ENCODE measurements at regions not wholly inside any gene's neighbourhood (a gene's known extent, or its start where the extent isn't known, plus 50 kb on each side); places are given as distances from the start of the nearest gene placed in this dataset.
A peak's percentile ranks its signal among the peaks of the same experiment; 100 is the strongest.

GRCh38 chr10:31081937-31082840, 50.5 kb upstream of the ZNF438 start:
- Mint-ChIP-seq H3K4me3 (no peak overlapping the region), H3K27me3 (ENCODE audit: low read depth) (no peaks in the 10 kb centered on the region), H3K36me3 (ENCODE audit: low read depth) (no peaks in the 10 kb centered on the region), H3K4me1 (no peaks in the 10 kb centered on the region), H3K27ac (ENCODE audit: unreplicated experiment) (no peak overlapping the region), H3K9me3 (no peaks in the 10 kb centered on the region)
- TF ChIP-seq, protein P1, sequence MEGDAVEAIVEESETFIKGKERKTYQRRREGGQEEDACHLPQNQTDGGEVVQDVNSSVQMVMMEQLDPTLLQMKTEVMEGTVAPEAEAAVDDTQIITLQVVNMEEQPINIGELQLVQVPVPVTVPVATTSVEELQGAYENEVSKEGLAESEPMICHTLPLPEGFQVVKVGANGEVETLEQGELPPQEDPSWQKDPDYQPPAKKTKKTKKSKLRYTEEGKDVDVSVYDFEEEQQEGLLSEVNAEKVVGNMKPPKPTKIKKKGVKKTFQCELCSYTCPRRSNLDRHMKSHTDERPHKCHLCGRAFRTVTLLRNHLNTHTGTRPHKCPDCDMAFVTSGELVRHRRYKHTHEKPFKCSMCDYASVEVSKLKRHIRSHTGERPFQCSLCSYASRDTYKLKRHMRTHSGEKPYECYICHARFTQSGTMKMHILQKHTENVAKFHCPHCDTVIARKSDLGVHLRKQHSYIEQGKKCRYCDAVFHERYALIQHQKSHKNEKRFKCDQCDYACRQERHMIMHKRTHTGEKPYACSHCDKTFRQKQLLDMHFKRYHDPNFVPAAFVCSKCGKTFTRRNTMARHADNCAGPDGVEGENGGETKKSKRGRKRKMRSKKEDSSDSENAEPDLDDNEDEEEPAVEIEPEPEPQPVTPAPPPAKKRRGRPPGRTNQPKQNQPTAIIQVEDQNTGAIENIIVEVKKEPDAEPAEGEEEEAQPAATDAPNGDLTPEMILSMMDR (conservative IDR thresholded peaks at IDR 0.05) = no peak
- DNase-seq (ENCODE audit: low read depth, low spot score) = no peak

GRCh38 chr10:31083765-31084184, 52.1 kb upstream of the ZNF438 start:
- peak; percentile 34 for DNase-seq (ENCODE audit: low read depth, low spot score)
- Mint-ChIP-seq H3K4me1 (peaks cover 6% of the 10 kb centered on the region), H3K27me3 (ENCODE audit: low read depth) (no peaks in the 10 kb centered on the region), H3K4me3 (no peak overlapping the region), H3K36me3 (ENCODE audit: low read depth) (no peaks in the 10 kb centered on the region), H3K27ac (ENCODE audit: unreplicated experiment) (peak overlapping the region; percentile 77), H3K9me3 (no peaks in the 10 kb centered on the region)
- TF ChIP-seq, protein P1 (conservative IDR thresholded peaks at IDR 0.05) = peak; percentile 58

DNA sequence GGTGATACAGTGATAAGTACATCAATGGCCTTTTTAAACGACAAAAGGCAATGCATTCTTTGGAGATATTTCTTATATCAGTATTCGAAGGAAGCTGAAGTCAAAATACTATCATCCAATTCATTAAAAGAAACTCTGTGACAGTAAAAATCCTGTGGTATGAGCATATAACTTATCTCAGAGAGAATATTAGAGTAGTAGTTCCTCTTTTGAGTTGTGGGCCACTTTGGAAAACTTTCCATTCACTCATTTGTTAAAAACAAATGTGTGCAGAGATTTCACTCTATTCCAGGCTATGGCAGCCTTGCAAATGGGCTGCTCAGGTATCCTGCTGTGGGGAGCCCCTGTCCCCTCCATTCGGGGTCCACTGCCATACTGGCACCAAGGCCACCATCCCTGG, 55.3 kb upstream of the ZNF438 start:
- no peak overlapping the region for H3K4me3 Mint-ChIP-seq
- H3K4me1 Mint-ChIP-seq = peaks cover 6% of the 10 kb centered on the region
- no peaks in the 10 kb centered on the region for H3K36me3 Mint-ChIP-seq (ENCODE audit: low read depth)
- TF ChIP-seq, protein P1 (conservative IDR thresholded peaks at IDR 0.05) = no peak
- no peaks in the 10 kb centered on the region for H3K9me3 Mint-ChIP-seq
- no peak for DNase-seq (ENCODE audit: low read depth, low spot score)
- no peak overlapping the region for H3K27ac Mint-ChIP-seq (ENCODE audit: unreplicated experiment)
- no peaks in the 10 kb centered on the region for H3K27me3 Mint-ChIP-seq (ENCODE audit: low read depth)

DNA sequence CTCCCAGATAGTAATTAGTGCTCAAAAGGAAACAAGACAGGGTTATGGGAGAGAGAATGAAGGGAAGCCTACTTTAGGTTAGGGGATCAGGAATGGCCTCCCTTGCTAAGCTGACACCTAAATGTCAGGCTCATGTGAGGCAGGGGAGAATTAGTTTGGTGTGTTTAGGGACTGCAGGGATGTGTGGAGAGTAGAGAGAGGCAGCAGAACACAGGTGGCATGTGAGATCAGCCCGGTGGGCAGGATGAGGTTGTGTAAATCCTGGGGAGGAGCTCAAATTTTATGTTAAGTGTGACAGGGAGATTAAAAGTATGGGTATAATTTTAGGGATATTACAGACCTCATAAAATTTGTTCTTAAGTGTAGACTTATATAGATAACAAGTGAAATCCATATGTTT, 56.2 kb upstream of the ZNF438 start:
- Mint-ChIP-seq H3K4me1 (peaks cover 6% of the 10 kb centered on the region), H3K36me3 (ENCODE audit: low read depth) (no peaks in the 10 kb centered on the region), H3K9me3 (no peaks in the 10 kb centered on the region), H3K27me3 (ENCODE audit: low read depth) (no peaks in the 10 kb centered on the region), H3K4me3 (no peak overlapping the region), H3K27ac (ENCODE audit: unreplicated experiment) (no peak overlapping the region)
- no peak for DNase-seq (ENCODE audit: low read depth, low spot score)
- TF ChIP-seq, protein P1 (conservative IDR thresholded peaks at IDR 0.05) = no peak

DNA sequence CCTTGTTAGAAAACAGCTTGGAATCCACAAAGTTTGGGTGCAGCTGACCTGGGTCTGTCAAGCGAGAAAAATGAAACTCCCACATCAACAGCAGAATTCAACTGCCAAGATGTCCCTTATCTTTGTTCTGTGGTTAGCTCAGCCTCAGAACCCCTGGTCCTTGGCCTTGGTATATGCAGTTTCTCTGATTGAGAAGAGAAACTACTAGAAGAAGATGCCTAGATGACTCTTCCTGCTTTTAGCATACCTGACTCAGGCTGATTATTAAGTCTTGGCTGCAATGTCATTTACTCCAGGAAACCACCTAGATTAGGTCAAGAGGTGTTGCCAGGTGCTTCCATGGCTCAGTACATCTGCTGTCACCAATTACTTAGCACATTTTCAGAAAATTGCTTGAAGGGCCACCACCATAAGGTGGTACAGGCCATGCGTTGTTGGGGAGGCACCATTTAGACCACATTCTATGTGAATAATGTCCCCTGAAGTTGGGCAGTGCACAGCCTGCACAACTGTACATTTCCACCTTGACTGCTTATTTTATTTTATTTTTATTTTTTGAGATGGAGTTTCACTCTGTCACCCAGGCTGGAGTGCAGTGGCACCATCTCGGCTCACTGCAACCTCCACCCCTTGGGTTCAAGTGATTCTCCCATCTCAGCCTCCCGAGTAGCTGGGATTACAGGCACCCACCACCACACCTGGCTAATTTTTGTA, 59.4 kb upstream of the ZNF438 start:
- Mint-ChIP-seq H3K9me3 (peaks cover 2% of the 10 kb centered on the region), H3K27me3 (ENCODE audit: low read depth) (no peaks in the 10 kb centered on the region), H3K4me3 (no peak overlapping the region), H3K4me1 (peaks cover 6% of the 10 kb centered on the region), H3K27ac (ENCODE audit: unreplicated experiment) (no peak overlapping the region), H3K36me3 (ENCODE audit: low read depth) (no peaks in the 10 kb centered on the region)
- no peak for DNase-seq (ENCODE audit: low read depth, low spot score)
- TF ChIP-seq, protein P1 (conservative IDR thresholded peaks at IDR 0.05) = no peak

All from neural crest cell (in vitro differentiated cells).